ENCODE measurements at regions not wholly inside any gene's neighbourhood (a gene's known extent, or its start where the extent isn't known, plus 50 kb on each side); places are given as distances from the start of the nearest gene placed in this dataset.

- DNase-seq (ENCODE audit: extremely low spot score) = no peak
- TF ChIP-seq FOXM1 (IDR thresholded peaks at IDR 0.05; ENCODE audit: borderline replicate concordance) (no peak), ELF4 (IDR thresholded peaks at IDR 0.05) (no peak), FOXK2 (IDR thresholded peaks at IDR 0.05) (no peak), SUZ12 (IDR thresholded peaks at IDR 0.05) (no peak), SP1 (IDR thresholded peaks at IDR 0.05) (no peak), L3MBTL2 (conservative IDR thresholded peaks at IDR 0.05) (no peak), NFRKB (IDR thresholded peaks at IDR 0.05) (no peak), HDGF (IDR thresholded peaks at IDR 0.05; ENCODE audit: borderline replicate concordance) (no peak), BHLHE40 (IDR thresholded peaks at IDR 0.05; ENCODE audit: borderline replicate concordance) (no peak), TARDBP (IDR thresholded peaks at IDR 0.05) (no peak), FOXA1 (IDR thresholded peaks at IDR 0.05) (no peak), ZNF384 (IDR thresholded peaks at IDR 0.05) (no peak), CTBP1 (IDR thresholded peaks at IDR 0.05; ENCODE audit: borderline replicate concordance) (no peak), PKNOX1 (IDR thresholded peaks at IDR 0.05) (no peak), LEF1 (IDR thresholded peaks at IDR 0.05; ENCODE audit: borderline replicate concordance) (no peak), ARNT (IDR thresholded peaks at IDR 0.05) (no peak)
- POLR2A ChIA-PET = no interaction called here
- CTCF ChIA-PET = no interaction called here
Observed at GRCh38 chr2:176619504-176619903, 350.3 kb downstream of the MTX2 start.

GRCh38 chr2:176621350-176621749 lies 352.1 kb downstream of the MTX2 start:
- no peak for TF ChIP-seq ZNF384 (IDR thresholded peaks at IDR 0.05)
- no peak for TF ChIP-seq ELF4 (IDR thresholded peaks at IDR 0.05)
- no peak for TF ChIP-seq BHLHE40 (IDR thresholded peaks at IDR 0.05; ENCODE audit: borderline replicate concordance)
- no peak for TF ChIP-seq ARNT (IDR thresholded peaks at IDR 0.05)
- TF ChIP-seq NFRKB (IDR thresholded peaks at IDR 0.05) = no peak
- CTCF ChIA-PET = no interaction called here
- POLR2A ChIA-PET = no interaction called here
- DNase-seq (ENCODE audit: extremely low spot score) = no peak

GRCh38 chr2:176622792-176623191 lies 353.6 kb downstream of the MTX2 start:
- POLR2A ChIA-PET = no interaction called here
- TF ChIP-seq ZNF384 (IDR thresholded peaks at IDR 0.05) = no peak
- TF ChIP-seq FOXA1 (IDR thresholded peaks at IDR 0.05) = no peak
- no peak for TF ChIP-seq SUZ12 (IDR thresholded peaks at IDR 0.05)
- TF ChIP-seq SP1 (IDR thresholded peaks at IDR 0.05) = no peak
- no peak for TF ChIP-seq TARDBP (IDR thresholded peaks at IDR 0.05)
- no peak for DNase-seq (ENCODE audit: extremely low spot score)
- CTCF ChIA-PET = no interaction called here

GRCh38 chr2:176626796-176627195 lies 357.6 kb downstream of the MTX2 start:
- ChIA-PET CTCF (no interaction called here), POLR2A (no interaction called here)
- TF ChIP-seq HDGF (IDR thresholded peaks at IDR 0.05; ENCODE audit: borderline replicate concordance) = no peak
- TF ChIP-seq ELF4 (IDR thresholded peaks at IDR 0.05) = no peak
- no peak for TF ChIP-seq L3MBTL2 (conservative IDR thresholded peaks at IDR 0.05)
- TF ChIP-seq BHLHE40 (IDR thresholded peaks at IDR 0.05; ENCODE audit: borderline replicate concordance) = no peak
- no peak for TF ChIP-seq FOXA1 (IDR thresholded peaks at IDR 0.05)
- no peak for TF ChIP-seq NFRKB (IDR thresholded peaks at IDR 0.05)
- TF ChIP-seq SP1 (IDR thresholded peaks at IDR 0.05) = no peak
- TF ChIP-seq FOXM1 (IDR thresholded peaks at IDR 0.05; ENCODE audit: borderline replicate concordance) = no peak
- DNase-seq (ENCODE audit: extremely low spot score) = no peak

GRCh38 chr2:176628438-176628837 lies 359.2 kb downstream of the MTX2 start:
- POLR2A ChIA-PET = interaction anchor here (1.0 kb wide), 1 partner anchor 498 kb away, joined by 3 read pairs; the partner anchor contains the start of gene HOXD8
- CTCF ChIA-PET = no interaction called here
- no peak for DNase-seq (ENCODE audit: extremely low spot score)
- no peak for TF ChIP-seq FOXK2 (IDR thresholded peaks at IDR 0.05)

- no peak for DNase-seq (ENCODE audit: extremely low spot score)
- CTCF ChIA-PET = no interaction called here
- TF ChIP-seq PKNOX1 (IDR thresholded peaks at IDR 0.05) = no peak
- TF ChIP-seq HDGF (IDR thresholded peaks at IDR 0.05; ENCODE audit: borderline replicate concordance) = no peak
- TF ChIP-seq LEF1 (IDR thresholded peaks at IDR 0.05; ENCODE audit: borderline replicate concordance) = no peak
- TF ChIP-seq FOXM1 (IDR thresholded peaks at IDR 0.05; ENCODE audit: borderline replicate concordance) = no peak
- no peak for TF ChIP-seq FOXA1 (IDR thresholded peaks at IDR 0.05)
- no peak for TF ChIP-seq CTBP1 (IDR thresholded peaks at IDR 0.05; ENCODE audit: borderline replicate concordance)
- no peak for TF ChIP-seq SUZ12 (IDR thresholded peaks at IDR 0.05)
- POLR2A ChIA-PET = no interaction called here
Observed at GRCh38 chr2:176633754-176634153, 364.5 kb downstream of the MTX2 start.

GRCh38 chr2:176636401-176636800 lies 367.2 kb downstream of the MTX2 start:
- no peak for DNase-seq (ENCODE audit: extremely low spot score)
- ChIA-PET POLR2A (interaction anchor here (1.3 to 1.8 kb wide), 2 partner anchors 82 to 506 kb away, joined by 5 to 6 read pairs; no protein-coding TSS in a partner anchor), CTCF (interaction anchor here (0.5 to 1.0 kb wide), 4 partner anchors 181 to 512 kb away, joined by 3 to 6 read pairs (median 4); no protein-coding TSS in a partner anchor)
- TF ChIP-seq SP1 (IDR thresholded peaks at IDR 0.05) (no peak), ARNT (IDR thresholded peaks at IDR 0.05) (no peak), L3MBTL2 (conservative IDR thresholded peaks at IDR 0.05) (no peak), PKNOX1 (IDR thresholded peaks at IDR 0.05) (no peak), LEF1 (IDR thresholded peaks at IDR 0.05; ENCODE audit: borderline replicate concordance) (no peak)

All from HEK293T (cell line).